Endothelial cell of umbilical vein (primary cell): ENCODE measurements at regions not wholly inside any gene's neighbourhood (a gene's known extent, or its start where the extent isn't known, plus 50 kb on each side); places are given as distances from the start of the nearest gene placed in this dataset.

ENCODE experiments used
- BruUV-seq: library from RNA; stranded (reverse); fragments of 400-500 nt; replicated peaks from 2 replicates; lab custom pipeline; 2021; lab: Mats Ljungman, UMichigan
- CTCF ChIA-PET: fragments of 300-600, 350-600 bp; sonication (Branson Sonifier 250); formaldehyde crosslinking; loops from one replicate; lab custom pipeline; 2021; ENCODE audit warnings: antibody characterized with exemption, inconsistent platforms; lab: Charles Lee
- POLR2A ChIA-PET: fragments of 300-600, 350-600 bp; sonication (Branson Sonifier 250); formaldehyde crosslinking; loops from one replicate; lab custom pipeline; 2021; ENCODE audit warnings: antibody characterized with exemption, inconsistent platforms; lab: Charles Lee
- DNase-seq: peaks from one replicate; pipeline ENCODE4 v3.0.0-alpha.2; 2011; ENCODE audit warnings: low read depth, low spot score
- FAIRE-seq: peaks from 2 replicates; lab custom pipeline; 2011; peaks lifted over from hg19 to GRCh38; lab: Jason Lieb, UNC
- H2AFZ ChIP-seq: 2 replicates; pipeline ENCODE4 v1.6.0; 2012; ENCODE audit warnings: low read depth, low read length, control low read depth, inconsistent platforms
- H3K27ac ChIP-seq: 2 replicates; pipeline ENCODE4 v1.5.1; 2011; ENCODE audit warnings: low read depth, mild to moderate bottlenecking, control low read depth, low read length, moderate library complexity; ENCODE audit not compliant: insufficient read depth
- H3K27me3 ChIP-seq, 2 experiments: 2 replicates each; pipeline versions ENCODE4 v1.6.0 to v1.6.1; 2011; ENCODE audit warnings: low read length in 2 of 2, mixed read lengths in 1 of 2; ENCODE audit not compliant: control insufficient read depth in 2 of 2, insufficient read depth in 2 of 2
- H3K36me3 ChIP-seq, 2 experiments: 2 replicates in 1 of 2; 3 replicates in 1 of 2; pipeline ENCODE4 v1.5.1; 2011; ENCODE audit warnings: low read length in 2 of 2, mild to moderate bottlenecking in 1 of 2, moderate library complexity in 1 of 2; ENCODE audit not compliant: control insufficient read depth in 2 of 2, insufficient read depth in 2 of 2; ENCODE audit errors: extremely low read depth in 1 of 2
- H3K4me1 ChIP-seq: 3 replicates; pipeline ENCODE4 v1.5.1; 2011; ENCODE audit warnings: mild to moderate bottlenecking, low read length; ENCODE audit not compliant: control insufficient read depth, insufficient read depth; ENCODE audit errors: extremely low read depth
- H3K4me2 ChIP-seq: 2 replicates; pipeline ENCODE4 v1.6.1; 2011; ENCODE audit warnings: low read length, control low read depth, mixed read lengths; ENCODE audit not compliant: insufficient read depth
- H3K4me3 ChIP-seq, 3 experiments: fragments of 200-600 bp in 1 of 3; sonication (generic), shearing (Covaris generic) in 1 of 3; replicated peaks in 1 of 3; 2 replicates each; pipeline ENCODE4 v1.5.1; 2011 to 2016; ENCODE audit warnings: control low read depth in 3 of 3, low read length in 3 of 3, mild to moderate bottlenecking in 2 of 3, inconsistent platforms in 1 of 3, low read depth in 1 of 3, moderate library complexity in 1 of 3; ENCODE audit not compliant: insufficient read depth in 1 of 3
- H3K79me2 ChIP-seq: 2 replicates; pipeline ENCODE4 v1.6.0; 2012; ENCODE audit warnings: low read length, inconsistent platforms; ENCODE audit not compliant: control insufficient read depth, insufficient read depth
- H3K9ac ChIP-seq: replicated peaks from 2 replicates; pipeline ENCODE3; 2011; ENCODE audit warnings: low read length, control low read depth; ENCODE audit not compliant: insufficient read depth; ENCODE audit errors: extremely low read depth
- H3K9me1 ChIP-seq: replicated peaks from 3 replicates; pipeline ENCODE4 v1.6.0; 2011; ENCODE audit warnings: mild to moderate bottlenecking, low read length; ENCODE audit not compliant: control insufficient read depth, insufficient read depth; ENCODE audit errors: extremely low read depth
- H3K9me3 ChIP-seq: replicated peaks from 2 replicates; pipeline ENCODE4 v1.5.1; 2012; ENCODE audit warnings: low read length, inconsistent platforms; ENCODE audit not compliant: control insufficient read depth, insufficient read depth
- H4K20me1 ChIP-seq: replicated peaks from 2 replicates; pipeline ENCODE3; 2011; ENCODE audit warnings: mild to moderate bottlenecking, low read length; ENCODE audit not compliant: control insufficient read depth, insufficient read depth; ENCODE audit errors: extremely low read depth
- EZH2 ChIP-seq: IDR thresholded peaks from 2 replicates; pipeline ENCODE4 v1.6.1; 2012; ENCODE audit warnings: borderline replicate concordance, low read depth, mild to moderate bottlenecking, moderate library complexity, low read length, inconsistent platforms; ENCODE audit not compliant: severe bottlenecking
- FOS ChIP-seq: IDR thresholded peaks from 2 replicates; pipeline ENCODE4 v1.6.1; 2011; ENCODE audit warnings: mild to moderate bottlenecking, low read length, moderate library complexity, borderline replicate concordance; ENCODE audit not compliant: insufficient read depth
- GATA2 ChIP-seq: IDR thresholded peaks from 2 replicates; pipeline ENCODE4 v1.7.0; 2011; ENCODE audit warnings: low read depth, mild to moderate bottlenecking, moderate library complexity, mixed read lengths, low read length; ENCODE audit not compliant: insufficient read length, insufficient read depth
- JUN ChIP-seq: IDR thresholded peaks from 2 replicates; pipeline ENCODE4 v1.6.1; 2011; ENCODE audit warnings: borderline replicate concordance, low read depth; ENCODE audit not compliant: insufficient read length, insufficient read depth
- MAX ChIP-seq: IDR thresholded peaks from 2 replicates; pipeline ENCODE4 v1.6.1; 2011; ENCODE audit not compliant: insufficient read depth, insufficient read length
- MYC ChIP-seq: IDR thresholded peaks from one replicate; pipeline ENCODE4 v1.6.1; 2011; ENCODE audit warnings: mild to moderate bottlenecking, low read depth, low read length
- POLR2A ChIP-seq: IDR thresholded peaks from 2 replicates; pipeline ENCODE4 v1.6.1; 2012; ENCODE audit warnings: low read depth, mild to moderate bottlenecking, control low read depth, low read length
- POLR2AphosphoS5 ChIP-seq: IDR thresholded peaks from 2 replicates; pipeline ENCODE4 v1.6.1; 2012; ENCODE audit warnings: low read depth, mild to moderate bottlenecking, control low read depth, low read length, moderate library complexity; ENCODE audit not compliant: insufficient read depth
- dilution Hi-C: fragments of 300-500 bp; cut with MboI; formaldehyde crosslinking; loops from one replicate; pipeline ENCODE4 v1.15.0; 2019; ENCODE audit warnings: low sequenced_read_pairs; ENCODE audit not compliant: extremely low pct_ligation_motif_present
- intact Hi-C: fragments of 100-400 bp; cut with micrococcal nuclease; formaldehyde crosslinking; loops from one replicate; pipeline ENCODE4 v1.10.0; 2022
- TF ChIP-seq, protein P1 (sequence below), 2 donors: IDR thresholded peaks; 1 replicate in 1 of 2; 2 replicates in 1 of 2; pipeline ENCODE4 v1.5.1; 2011; ENCODE audit warnings: low read length in 2 of 2, mild to moderate bottlenecking in 2 of 2, moderate library complexity in 2 of 2, control low read depth in 1 of 2, inconsistent platforms in 1 of 2, low read depth in 1 of 2; ENCODE audit not compliant: insufficient read depth in 1 of 2; ENCODE audit errors: extremely low read depth in 1 of 2

DNA sequence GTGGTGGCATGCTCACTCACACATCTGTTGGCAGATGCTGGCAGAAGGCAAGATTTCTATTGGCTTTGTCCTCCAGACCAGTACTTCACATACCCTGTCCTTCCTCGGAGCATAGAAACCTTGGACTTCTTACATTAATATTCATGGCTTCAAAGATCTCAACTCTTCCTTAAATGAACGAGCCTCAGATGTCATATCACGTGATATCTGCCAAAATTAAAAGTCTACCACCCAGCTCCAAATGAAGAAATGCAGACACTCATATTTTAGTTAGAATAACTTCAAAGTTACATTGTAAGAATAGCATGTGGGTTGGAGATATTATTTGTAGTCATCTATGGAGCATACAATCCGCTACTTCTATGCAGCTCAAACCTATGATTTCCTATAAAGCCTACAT lies 1994.9 kb downstream of the NCAM2 start:
- DNase-seq: no peak
- H3K4me1 ChIP-seq: no peaks in the 10 kb centered on the region
- no peak overlapping the region for H3K9ac ChIP-seq
- CTCF ChIA-PET: interaction anchor here (0.8 to 1.3 kb wide), 5 partner anchors 12 to 28 kb away, joined by 3 to 4 read pairs (median 3); no protein-coding TSS in a partner anchor
- H3K4me3 ChIP-seq: no peak overlapping the region
- no peak for TF ChIP-seq MYC
- TF ChIP-seq EZH2: no peak
- TF ChIP-seq POLR2A: no peak
- no peak for TF ChIP-seq POLR2AphosphoS5
- no peak for TF ChIP-seq FOS
- no peak for TF ChIP-seq MAX
- no peak for TF ChIP-seq JUN
- TF ChIP-seq, protein P1, sequence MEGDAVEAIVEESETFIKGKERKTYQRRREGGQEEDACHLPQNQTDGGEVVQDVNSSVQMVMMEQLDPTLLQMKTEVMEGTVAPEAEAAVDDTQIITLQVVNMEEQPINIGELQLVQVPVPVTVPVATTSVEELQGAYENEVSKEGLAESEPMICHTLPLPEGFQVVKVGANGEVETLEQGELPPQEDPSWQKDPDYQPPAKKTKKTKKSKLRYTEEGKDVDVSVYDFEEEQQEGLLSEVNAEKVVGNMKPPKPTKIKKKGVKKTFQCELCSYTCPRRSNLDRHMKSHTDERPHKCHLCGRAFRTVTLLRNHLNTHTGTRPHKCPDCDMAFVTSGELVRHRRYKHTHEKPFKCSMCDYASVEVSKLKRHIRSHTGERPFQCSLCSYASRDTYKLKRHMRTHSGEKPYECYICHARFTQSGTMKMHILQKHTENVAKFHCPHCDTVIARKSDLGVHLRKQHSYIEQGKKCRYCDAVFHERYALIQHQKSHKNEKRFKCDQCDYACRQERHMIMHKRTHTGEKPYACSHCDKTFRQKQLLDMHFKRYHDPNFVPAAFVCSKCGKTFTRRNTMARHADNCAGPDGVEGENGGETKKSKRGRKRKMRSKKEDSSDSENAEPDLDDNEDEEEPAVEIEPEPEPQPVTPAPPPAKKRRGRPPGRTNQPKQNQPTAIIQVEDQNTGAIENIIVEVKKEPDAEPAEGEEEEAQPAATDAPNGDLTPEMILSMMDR (IDR thresholded peaks at IDR 0.05; ENCODE audit: extremely low read depth in 1 of 2, insufficient read depth in 1 of 2, low read depth in 1 of 2, low read length in 2 of 2): no peak
- TF ChIP-seq GATA2: no peak
- H4K20me1 ChIP-seq: no peaks in the 10 kb centered on the region
- intact Hi-C loops: no loop called here
- H3K4me2 ChIP-seq: no peak overlapping the region
- no peaks in the 10 kb centered on the region for H3K9me1 ChIP-seq
- no peaks in the 10 kb centered on the region for H3K9me3 ChIP-seq
- H3K27ac ChIP-seq: no peak overlapping the region
- H3K27me3 ChIP-seq: no peaks in the 10 kb centered on the region
- no peak overlapping the region for H2AFZ ChIP-seq
- dilution Hi-C loops: no loop called here
- no peaks in the 10 kb centered on the region for H3K79me2 ChIP-seq
- no TSS peak for BruUV-seq
- no peak for FAIRE-seq
- POLR2A ChIA-PET: no interaction called here
- H3K36me3 ChIP-seq: no peaks in the 10 kb centered on the region
